Panc1 (cell line): ENCODE measurements at regions not wholly inside any gene's neighbourhood (a gene's known extent, or its start where the extent isn't known, plus 50 kb on each side); places are given as distances from the start of the nearest gene placed in this dataset.

Source experiments
- ATAC-seq: fragments of 200-7000 bp; cut with Tn5 transposase; 2 replicates; pipeline ENCODE4 v1.9.1; 2020; ENCODE audit warnings: mild to moderate bottlenecking, moderate library complexity
- BruUV-seq: library from RNA; stranded (reverse); fragments of 400-500 nt; replicated peaks from 2 replicates; lab custom pipeline; 2021; lab: Mats Ljungman, UMichigan
- CTCF ChIA-PET: fragments of 300-600 bp; sonication (Branson Sonifier 250); formaldehyde crosslinking; loops from one replicate; lab custom pipeline; 2022; ENCODE audit warnings: antibody characterized with exemption; lab: Charles Lee
- POLR2A ChIA-PET: fragments of 300-600 bp; sonication (Branson Sonifier 250); formaldehyde crosslinking; loops from one replicate; lab custom pipeline; 2022; ENCODE audit warnings: antibody characterized with exemption; lab: Charles Lee
- DNase-seq: peaks from one replicate; pipeline ENCODE4 v3.0.0-alpha.2; 2010; ENCODE audit warnings: low read depth, low spot score
- H3K27ac ChIP-seq: 2 replicates; pipeline ENCODE4 v1.5.1; 2011; ENCODE audit warnings: mild to moderate bottlenecking, low read length, inconsistent platforms
- H3K27me3 ChIP-seq: fragments of 200-500 bp; sonication (Bioruptor generic); 2 replicates; pipeline ENCODE4 v1.6.0; 2014; ENCODE audit warnings: low read length, inconsistent platforms; ENCODE audit not compliant: control insufficient read depth, insufficient read depth
- H3K36me3 ChIP-seq: fragments of 200-500 bp; sonication (Bioruptor generic); 2 replicates; pipeline ENCODE4 v1.5.1; 2014; ENCODE audit warnings: inconsistent platforms, mild to moderate bottlenecking, low read length, moderate library complexity; ENCODE audit not compliant: control insufficient read depth, insufficient read depth
- H3K4me1 ChIP-seq: 2 replicates; pipeline ENCODE4 v1.5.1; 2011; ENCODE audit warnings: inconsistent platforms, mild to moderate bottlenecking, low read length, moderate library complexity; ENCODE audit not compliant: control insufficient read depth, insufficient read depth
- H3K4me3 ChIP-seq, 2 experiments: 2 replicates each; pipeline ENCODE4 v1.5.1; 2011 to 2012; ENCODE audit warnings: low read depth in 2 of 2, low read length in 2 of 2, mild to moderate bottlenecking in 2 of 2, inconsistent platforms in 1 of 2, moderate library complexity in 1 of 2
- H3K9me3 ChIP-seq: fragments of 200-500 bp; sonication (Bioruptor generic); 2 replicates; pipeline ENCODE4 v1.5.1; 2014; ENCODE audit warnings: low read depth, mild to moderate bottlenecking, inconsistent platforms, low read length, moderate library complexity; ENCODE audit not compliant: control insufficient read depth, insufficient read depth
- CTCF ChIP-seq: fragments of 450-650 bp; IDR thresholded peaks from 2 replicates; pipeline ENCODE4 v1.5.1; 2017; ENCODE audit warnings: mild to moderate bottlenecking
- POLR2AphosphoS5 ChIP-seq: IDR thresholded peaks from 2 replicates; pipeline ENCODE4 v1.6.1; 2012; ENCODE audit warnings: mild to moderate bottlenecking, low read depth, low read length, moderate library complexity
- REST ChIP-seq, 2 experiments: IDR thresholded peaks; 2 replicates each; pipeline ENCODE4 v1.6.1; 2011 to 2012; ENCODE audit warnings: low read depth in 2 of 2, control low read depth in 1 of 2, low read length in 1 of 2, mild to moderate bottlenecking in 1 of 2, moderate library complexity in 1 of 2; ENCODE audit not compliant: insufficient read depth in 1 of 2
- SIN3A ChIP-seq: IDR thresholded peaks from 2 replicates; pipeline ENCODE4 v1.6.1; 2012; ENCODE audit warnings: low read depth, mild to moderate bottlenecking, low read length, moderate library complexity, borderline replicate concordance; ENCODE audit not compliant: insufficient read depth
- TCF7L2 ChIP-seq: IDR thresholded peaks from 2 replicates; pipeline ENCODE4 v1.6.1; 2011; ENCODE audit warnings: mild to moderate bottlenecking, low read depth, low read length, inconsistent platforms
- in situ Hi-C: cut with HindIII; loops from 2 replicates; pipeline ENCODE4 v1.10.0; 2016; ENCODE audit warnings: low sequenced_read_pairs, low pct_unique_long_range_greater_than_20kb
- intact Hi-C: fragments of 100-400 bp; cut with micrococcal nuclease; formaldehyde crosslinking; loops from one replicate; pipeline ENCODE4 v1.10.0; 2022; ENCODE audit not compliant: unreplicated experiment

- no peaks in the 10 kb centered on the region for H3K27me3 ChIP-seq
- DNase-seq (no peak), ATAC-seq (no peak)
- ChIA-PET POLR2A (no interaction called here), CTCF (no interaction called here)
- in situ Hi-C loops (no loop called here), intact Hi-C loops (no loop called here)
- H3K4me1 ChIP-seq = peaks cover 14% of the 10 kb centered on the region
- no peaks in the 10 kb centered on the region for H3K36me3 ChIP-seq
- BruUV-seq = no TSS peak
- no peak overlapping the region for H3K4me3 ChIP-seq
- peak overlapping the region; percentile 48; the same call in 1 of the 2 replicates for H3K27ac ChIP-seq
- TF ChIP-seq CTCF (no peak), SIN3A (no peak), POLR2AphosphoS5 (no peak), TCF7L2 (no peak), REST (IDR thresholded peaks at IDR 0.05; ENCODE audit: insufficient read depth in 1 of 2, low read depth in 2 of 2, low read length in 1 of 2) (no peak)
- no peaks in the 10 kb centered on the region for H3K9me3 ChIP-seq
Measured at GRCh38 chr12:89827592-89827991, 119.0 kb upstream of the ATP2B1 start.

- POLR2A ChIA-PET = no interaction called here
- H3K4me1 ChIP-seq = peaks cover 14% of the 10 kb centered on the region
- TF ChIP-seq POLR2AphosphoS5 (no peak), SIN3A (no peak), TCF7L2 (no peak), REST (IDR thresholded peaks at IDR 0.05; ENCODE audit: insufficient read depth in 1 of 2, low read depth in 2 of 2, low read length in 1 of 2) (no peak), CTCF (no peak)
- intact Hi-C loops = no loop called here
- H3K27me3 ChIP-seq = no peaks in the 10 kb centered on the region
- no TSS peak for BruUV-seq
- H3K9me3 ChIP-seq = no peaks in the 10 kb centered on the region
- H3K27ac ChIP-seq = peak overlapping the region; percentile 61; the same call in 1 of the 2 replicates
- no peak overlapping the region for H3K4me3 ChIP-seq
- DNase-seq = no peak
- CTCF ChIA-PET = no interaction called here
- H3K36me3 ChIP-seq = no peaks in the 10 kb centered on the region
- in situ Hi-C loops = no loop called here
- no peak for ATAC-seq
Measured at GRCh38 chr12:89826468-89826867, 117.8 kb upstream of the ATP2B1 start.
